ENCODE measurements at regions not wholly inside any gene's neighbourhood (a gene's known extent, or its start where the extent isn't known, plus 50 kb on each side); places are given as distances from the start of the nearest gene placed in this dataset.
"Not testable (repeated sequence)": the region's sequence is repeated elsewhere in the genome, so short reads cannot be mapped to it uniquely, and the experiment has no call there.

- DNase-seq: no peak
Measured at GRCh38 chr5:67674159-67674655, 477.6 kb upstream of the CD180 start.

GRCh38 chr5:67673618-67674017 lies 477.0 kb upstream of the CD180 start:
- no peak for DNase-seq

DNA sequence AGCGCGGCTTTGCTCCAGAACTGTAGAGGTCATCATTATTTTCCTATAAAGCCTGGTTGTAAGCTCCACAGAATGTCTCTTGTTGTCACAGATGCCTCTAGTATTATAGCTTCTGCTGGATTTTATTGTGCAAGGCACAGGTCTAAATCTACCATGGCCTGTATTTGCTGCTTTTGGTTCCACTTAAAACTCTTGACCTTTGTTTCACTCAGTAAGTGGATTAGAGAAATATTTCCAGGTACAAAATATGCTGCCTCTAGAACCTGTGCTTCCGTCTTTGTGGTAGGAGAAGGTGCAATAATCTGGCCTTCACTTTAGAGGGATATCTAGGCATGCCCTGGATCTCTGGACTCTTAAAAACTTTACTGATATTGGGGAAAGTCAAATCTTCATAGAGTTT lies 476.6 kb upstream of the CD180 start:
- DNase-seq: no peak

GRCh38 chr5:67672636-67673035 lies 476.0 kb upstream of the CD180 start:
- DNase-seq: no peak

- no peak for DNase-seq
Measured at GRCh38 chr5:67669916-67670315, 473.3 kb upstream of the CD180 start.

DNA sequence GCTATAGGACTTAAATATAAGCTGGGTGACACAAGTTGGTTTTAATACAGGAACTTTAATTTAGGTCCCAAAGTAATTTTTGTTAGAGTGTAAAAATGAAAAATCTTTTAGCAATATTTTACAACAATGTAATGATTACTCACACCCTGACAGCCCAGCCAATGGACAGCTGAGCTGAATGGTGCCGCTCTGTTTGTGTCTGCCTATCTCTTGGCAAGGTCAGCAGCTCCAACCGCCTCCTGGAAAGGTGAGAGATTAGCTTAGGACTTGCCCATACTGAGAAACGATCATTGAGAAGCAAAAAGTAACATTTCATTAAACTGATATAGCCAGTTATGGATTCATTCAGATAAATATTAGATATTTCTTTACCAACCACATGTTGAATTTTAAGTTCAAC lies 463.6 kb upstream of the CD180 start:
- no peak for DNase-seq

GRCh38 chr5:67659288-67659687 lies 462.7 kb upstream of the CD180 start:
- no peak for DNase-seq

- DNase-seq: no peak
Measured at GRCh38 chr5:67657055-67657454, 460.5 kb upstream of the CD180 start.

DNA sequence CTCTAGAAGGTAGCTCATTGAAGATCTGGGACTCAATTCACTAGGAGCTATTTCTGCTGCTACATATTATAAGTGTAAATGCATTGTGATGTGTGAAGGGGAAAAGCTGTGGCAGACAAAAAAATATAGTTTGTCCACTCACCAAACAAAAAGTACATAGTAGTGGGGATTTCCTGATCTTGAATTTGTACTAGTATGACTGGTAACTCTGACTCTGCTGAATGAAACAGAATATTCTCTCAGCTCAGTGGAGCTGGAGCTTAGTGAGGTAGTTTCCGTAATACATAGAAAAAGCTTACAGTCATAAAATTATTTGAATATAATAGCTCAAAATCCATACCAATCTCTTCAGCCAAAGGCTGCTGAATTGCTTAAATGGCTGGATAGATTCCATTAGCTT lies 455.6 kb upstream of the CD180 start:
- no peak for DNase-seq

- DNase-seq: no peak
Measured at GRCh38 chr5:67651180-67651579, 454.6 kb upstream of the CD180 start.

DNA sequence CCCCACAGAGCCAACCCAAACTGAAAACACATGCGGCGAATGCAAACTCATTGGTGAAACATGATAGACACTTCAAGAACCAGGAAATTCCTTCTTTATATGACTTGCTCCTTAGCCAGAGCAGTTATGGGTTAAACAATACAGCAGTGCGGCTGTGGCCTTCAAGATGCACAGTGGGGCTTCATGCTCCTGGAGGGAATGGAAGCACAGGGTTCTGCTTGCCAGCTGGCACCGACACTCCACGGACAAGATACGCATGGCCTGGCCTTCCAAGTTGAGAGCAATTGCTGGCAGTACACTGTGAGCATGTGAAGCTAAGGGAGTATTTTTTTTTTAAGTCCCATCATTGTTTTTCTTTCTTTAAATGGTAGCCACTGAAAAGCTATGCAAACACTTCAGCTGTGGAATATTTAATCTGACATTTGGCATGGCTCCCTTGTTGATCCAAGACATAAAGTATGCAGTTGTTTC lies 451.6 kb upstream of the CD180 start:
- DNase-seq: no peak

DNA sequence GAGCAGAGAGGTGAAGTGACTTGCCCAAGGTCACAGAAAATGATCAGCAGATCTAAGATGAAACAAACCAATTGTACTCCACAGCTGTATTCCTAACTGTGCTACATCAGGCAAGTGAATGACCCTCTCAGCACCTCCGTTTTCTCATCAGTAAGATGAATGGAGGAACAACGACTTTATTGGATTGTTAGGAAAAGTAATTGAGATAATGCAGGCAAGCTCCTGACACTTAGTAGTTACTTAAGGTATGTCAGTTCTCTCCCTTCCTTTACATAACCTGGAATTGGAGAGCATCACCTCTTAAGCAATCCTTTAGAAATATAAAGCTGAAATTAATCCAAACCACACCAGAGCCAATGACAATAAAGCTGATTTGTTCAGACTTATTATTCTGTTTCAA lies 451.2 kb upstream of the CD180 start:
- no peak for DNase-seq

DNA sequence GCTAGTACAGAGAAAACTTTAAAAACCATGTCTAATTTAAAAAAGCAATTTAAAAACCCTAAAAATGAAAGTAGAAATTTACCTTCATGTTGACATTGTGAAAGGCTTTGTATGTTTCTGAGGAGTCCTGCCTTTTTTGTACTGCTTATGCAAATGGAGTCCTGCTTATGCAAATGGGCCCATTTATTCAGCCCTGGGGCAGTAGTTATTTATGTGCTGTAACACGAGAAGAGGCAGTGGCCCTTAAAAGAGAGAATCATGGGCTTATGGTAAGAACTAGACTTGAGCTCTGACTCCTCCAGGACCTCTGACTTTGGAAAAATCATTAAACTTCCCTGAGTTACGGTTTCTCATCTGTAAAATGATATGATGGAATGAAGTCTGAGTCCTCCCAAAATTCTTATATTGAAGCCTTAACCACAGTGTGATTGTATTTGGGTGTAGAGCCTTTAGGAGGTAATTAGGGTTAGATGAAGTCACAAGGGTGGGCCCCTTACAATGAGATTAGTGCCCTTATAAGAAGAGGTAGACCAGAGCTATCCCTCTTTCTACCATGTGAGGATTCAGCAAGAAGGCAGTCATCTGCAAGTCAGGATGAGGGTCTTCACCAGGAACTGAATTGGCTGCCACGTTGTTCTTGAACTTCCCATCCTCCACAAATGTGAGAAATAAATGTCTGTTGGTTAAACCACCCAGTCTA lies 447.8 kb upstream of the CD180 start:
- no peak for DNase-seq

DNA sequence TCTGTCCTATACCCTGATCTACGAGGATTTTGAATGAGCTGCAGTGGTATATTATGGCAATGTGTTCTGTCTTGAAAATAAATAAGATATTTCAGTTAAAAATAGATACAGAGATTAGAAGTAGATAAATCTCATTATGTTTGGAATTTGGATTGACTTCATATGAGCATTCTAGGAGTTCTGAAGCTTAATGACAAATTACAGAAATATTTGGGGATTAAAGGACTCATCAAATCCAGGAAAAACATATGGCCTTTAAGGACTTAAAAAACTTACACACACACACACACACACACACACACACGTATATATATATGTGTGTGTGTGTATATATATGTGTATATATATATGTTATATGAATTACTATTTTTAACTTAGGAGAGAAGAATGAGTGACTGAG lies 446.9 kb upstream of the CD180 start:
- DNase-seq: no peak

DNA sequence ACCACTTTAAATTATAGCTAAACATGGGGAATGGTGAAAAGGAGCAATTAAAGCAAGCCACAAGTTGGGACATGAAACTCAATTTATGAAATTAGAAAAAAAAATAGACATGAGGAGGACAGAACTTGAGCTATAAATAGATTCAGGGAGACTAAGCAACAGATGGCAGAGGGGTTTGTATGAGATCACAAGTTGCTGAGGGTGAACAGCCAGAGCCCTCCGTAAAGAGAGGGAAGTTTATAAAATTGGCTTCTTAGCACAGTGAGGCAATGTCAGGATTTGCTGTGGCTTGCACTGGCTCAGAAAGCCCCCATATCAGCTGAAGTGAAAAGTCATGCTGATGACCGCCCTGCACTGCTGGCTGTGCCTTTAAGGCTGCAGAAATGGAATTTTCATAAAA lies 443.4 kb upstream of the CD180 start:
- DNase-seq: no peak

DNA sequence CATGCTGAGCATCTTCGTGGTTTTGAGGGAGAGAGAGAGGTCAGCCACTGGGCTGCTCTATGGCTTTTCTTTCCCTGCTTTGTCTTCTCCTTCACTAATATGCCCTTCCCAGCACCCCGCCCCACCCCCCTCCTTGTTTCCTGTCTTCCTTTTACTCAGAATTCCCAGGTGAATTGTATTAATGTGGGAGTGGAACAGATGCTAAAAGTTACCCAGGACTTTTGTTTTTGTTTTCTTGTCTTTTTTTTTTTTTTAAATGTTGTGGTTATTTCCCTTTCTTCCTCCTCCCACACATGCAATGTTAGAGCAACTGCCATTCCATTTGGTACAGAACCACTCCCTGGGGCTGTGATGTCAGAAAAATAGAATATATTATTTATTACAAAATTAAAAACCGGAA lies 442.7 kb upstream of the CD180 start:
- no peak for DNase-seq

DNA sequence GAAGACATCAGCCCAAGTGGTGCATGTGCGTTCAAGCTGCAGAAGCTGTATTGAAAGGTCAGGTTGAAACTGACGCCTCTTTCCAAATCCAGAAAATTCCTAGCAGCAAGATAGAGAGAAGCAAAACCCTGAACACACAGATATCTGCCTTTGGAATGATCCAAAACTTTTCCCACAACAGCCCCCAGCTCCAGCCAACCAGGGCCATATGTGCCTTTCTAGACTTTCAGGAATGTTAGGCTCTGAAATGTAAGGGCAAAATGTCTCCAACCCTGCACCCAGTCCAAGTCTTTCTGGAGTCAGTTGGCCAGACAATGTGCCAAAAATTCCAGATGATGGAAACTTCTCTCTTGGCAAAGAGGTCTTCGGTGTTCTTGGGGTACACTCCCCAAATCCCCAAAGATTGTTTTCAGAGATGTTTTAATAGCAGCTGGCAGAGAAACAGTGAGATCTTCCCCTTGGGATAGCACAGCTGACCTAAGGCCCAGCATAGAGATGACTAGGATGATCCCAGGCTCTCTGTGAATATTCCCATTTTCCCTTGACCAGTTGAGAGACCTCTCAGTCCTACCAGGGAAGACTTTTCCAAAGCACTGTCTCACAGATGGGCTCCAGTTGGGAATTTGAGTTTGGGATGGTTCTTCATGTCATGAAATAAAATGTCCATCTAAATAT lies 440.4 kb upstream of the CD180 start:
- no peak for DNase-seq

DNA sequence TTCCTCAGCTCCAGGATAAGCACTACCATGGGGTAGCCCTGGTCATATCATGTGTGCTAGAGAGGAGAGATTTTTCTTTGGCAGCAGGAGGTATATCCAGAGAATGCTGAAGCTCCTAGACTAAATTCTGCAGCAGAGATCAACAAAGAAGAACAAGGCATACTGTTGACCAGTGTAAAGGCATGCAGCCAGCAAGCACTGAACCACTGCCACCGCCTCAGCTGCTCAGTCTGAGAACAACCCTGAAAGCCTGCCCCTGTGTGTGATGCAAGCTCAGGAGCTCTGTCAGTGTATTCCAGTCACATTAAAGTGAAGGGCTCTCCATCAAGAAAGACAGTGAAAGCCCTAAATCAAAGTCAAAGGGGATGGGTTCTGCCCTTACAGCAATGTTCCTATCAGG lies 439.5 kb upstream of the CD180 start:
- DNase-seq: no peak

DNA sequence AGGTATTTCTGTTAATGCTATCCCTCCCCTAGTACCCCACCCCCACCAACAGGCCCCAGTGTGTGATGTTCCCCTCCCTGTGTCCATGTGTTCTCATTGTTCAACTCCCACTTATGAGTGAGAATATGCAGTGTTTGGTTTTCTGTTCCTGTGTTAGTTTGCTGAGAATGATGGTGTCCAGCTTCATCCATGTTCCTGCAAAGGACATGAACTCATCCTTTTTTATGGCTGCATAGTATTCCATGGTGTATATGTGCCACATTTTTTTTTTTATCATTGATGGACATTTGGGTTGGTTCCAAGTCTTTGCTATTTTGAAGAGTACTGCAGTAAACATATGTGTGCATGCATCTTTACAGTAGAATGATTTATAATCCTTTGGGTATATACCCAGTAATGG lies 430.5 kb upstream of the CD180 start:
- DNase-seq: not testable (repeated sequence)

GRCh38 chr5:67623078-67623477 lies 426.5 kb upstream of the CD180 start:
- DNase-seq: no peak

GRCh38 chr5:67620424-67621397 lies 424.1 kb upstream of the CD180 start:
- DNase-seq: no peak

GRCh38 chr5:67619636-67620035 lies 423.0 kb upstream of the CD180 start:
- no peak for DNase-seq

GRCh38 chr5:67619235-67619634 lies 422.6 kb upstream of the CD180 start:
- DNase-seq: no peak
